ENCODE measurements at regions not wholly inside any gene's neighbourhood (a gene's known extent, or its start where the extent isn't known, plus 50 kb on each side); places are given as distances from the start of the nearest gene placed in this dataset.

GRCh38 chr9:134231767-134232166 lies 67.4 kb upstream of the RNU6ATAC start:
- 79% methylated on average over 8 of the region's 8 CpGs for WGBS
- H3K27me3 ChIP-seq (ENCODE audit: control insufficient read depth in 4 of 4, insufficient read depth in 4 of 4, low read length in 3 of 4), result no peaks in the 10 kb centered on the region
- peak overlapping the region in 1 of 2 donors; percentile 49 for H3K9ac ChIP-seq (ENCODE audit: low read depth in 1 of 2, low read length in 2 of 2)
- no peaks in the 10 kb centered on the region for H3K9me3 ChIP-seq (ENCODE audit: control insufficient read depth in 4 of 4, low read length in 3 of 4)
- H3K4me1 ChIP-seq (ENCODE audit: control insufficient read depth in 4 of 4, insufficient read depth in 4 of 4, low read length in 3 of 4), result peaks cover 20 to 47% (median 41%) of the 10 kb centered on the region in 4 donors
- no peak overlapping the region for H3K4me3 ChIP-seq (ENCODE audit: low read depth in 1 of 3, low read length in 3 of 3)
- TF ChIP-seq GABPA (IDR thresholded peaks at IDR 0.05 in 1 of 2, conservative IDR thresholded peaks at IDR 0.05 in 1 of 2) (no peak), ATF3 (IDR thresholded peaks at IDR 0.05) (no peak), YY1 (IDR thresholded peaks at IDR 0.05) (no peak), MAX (IDR thresholded peaks at IDR 0.05) (no peak), JUND (IDR thresholded peaks at IDR 0.05) (no peak), CTCF (IDR thresholded peaks at IDR 0.05; ENCODE audit: low read depth, low read length, missing input control) (no peak), FOXA1 (IDR thresholded peaks at IDR 0.05) (no peak)
- H3K36me3 ChIP-seq (ENCODE audit: control insufficient read depth in 4 of 4, insufficient read depth in 3 of 4, low read depth in 1 of 4, low read length in 3 of 4), result no peaks in the 10 kb centered on the region
- H3K27ac ChIP-seq (ENCODE audit: low read depth in 1 of 2, low read length in 2 of 2), result peak overlapping the region; percentile 58 to 82
- no peak for DNase-seq (ENCODE audit: low spot score)

- Histone ChIP-seq H3K27me3 (ENCODE audit: control insufficient read depth in 4 of 4, insufficient read depth in 4 of 4, low read length in 3 of 4) (no peaks in the 10 kb centered on the region), H3K27ac (ENCODE audit: low read depth in 1 of 2, low read length in 2 of 2) (peak overlapping the region; percentile 54 to 82), H3K4me1 (ENCODE audit: control insufficient read depth in 4 of 4, insufficient read depth in 4 of 4, low read length in 3 of 4) (peaks cover 20 to 45% (median 40%) of the 10 kb centered on the region in 4 donors), H3K9ac (ENCODE audit: low read depth in 1 of 2, low read length in 2 of 2) (peak overlapping the region in 1 of 2 donors; percentile 50), H3K36me3 (ENCODE audit: control insufficient read depth in 4 of 4, insufficient read depth in 3 of 4, low read depth in 1 of 4, low read length in 3 of 4) (no peaks in the 10 kb centered on the region), H3K4me3 (ENCODE audit: low read depth in 1 of 3, low read length in 3 of 3) (no peak overlapping the region), H3K9me3 (ENCODE audit: control insufficient read depth in 4 of 4, low read length in 3 of 4) (no peaks in the 10 kb centered on the region)
- 44% methylated on average over 16 of the region's 16 CpGs for WGBS
- peak; percentile 8 to 30 for TF ChIP-seq HNF4A (conservative IDR thresholded peaks at IDR 0.05)
- TF ChIP-seq GABPA (IDR thresholded peaks at IDR 0.05 in 1 of 2, conservative IDR thresholded peaks at IDR 0.05 in 1 of 2), result no peak
- peak in 1 of 2 donors; percentile 62 for TF ChIP-seq RXRA (IDR thresholded peaks at IDR 0.05)
- TF ChIP-seq RAD21 (IDR thresholded peaks at IDR 0.05), result peak in 1 of 2 donors; percentile 13
- TF ChIP-seq TAF1 (conservative IDR thresholded peaks at IDR 0.05), result no peak
- no peak for DNase-seq (ENCODE audit: low spot score)
Observed at GRCh38 chr9:134233022-134233421, 68.7 kb upstream of the RNU6ATAC start.

- TF ChIP-seq HNF4A (conservative IDR thresholded peaks at IDR 0.05) (no peak), NR2F2 (IDR thresholded peaks at IDR 0.05) (no peak), CTCF (IDR thresholded peaks at IDR 0.05; ENCODE audit: low read depth, low read length, missing input control) (no peak), SP1 (IDR thresholded peaks at IDR 0.05) (no peak), EGR1 (IDR thresholded peaks at IDR 0.05; ENCODE audit: low read depth in 2 of 2) (no peak), TAF1 (conservative IDR thresholded peaks at IDR 0.05) (no peak), MAX (IDR thresholded peaks at IDR 0.05) (no peak), RXRA (IDR thresholded peaks at IDR 0.05) (no peak), GABPA (IDR thresholded peaks at IDR 0.05 in 1 of 2, conservative IDR thresholded peaks at IDR 0.05 in 1 of 2) (no peak), FOXA1 (IDR thresholded peaks at IDR 0.05) (no peak), HNF4G (IDR thresholded peaks at IDR 0.05) (no peak), JUND (IDR thresholded peaks at IDR 0.05) (no peak), YY1 (IDR thresholded peaks at IDR 0.05) (no peak), REST (IDR thresholded peaks at IDR 0.05) (no peak), FOXA2 (IDR thresholded peaks at IDR 0.05) (no peak), ATF3 (IDR thresholded peaks at IDR 0.05) (no peak)
- H3K27ac ChIP-seq (ENCODE audit: low read depth in 1 of 2, low read length in 2 of 2), result peak overlapping the region; percentile 39 to 82
- DNase-seq (ENCODE audit: low spot score), result no peak
- H3K4me1 ChIP-seq (ENCODE audit: control insufficient read depth in 4 of 4, insufficient read depth in 4 of 4, low read length in 3 of 4), result peaks cover 20 to 42% (median 37%) of the 10 kb centered on the region in 4 donors
- no peak overlapping the region for H3K9ac ChIP-seq (ENCODE audit: low read depth in 1 of 2, low read length in 2 of 2)
- H3K9me3 ChIP-seq (ENCODE audit: control insufficient read depth in 4 of 4, low read length in 3 of 4), result no peaks in the 10 kb centered on the region
- no peak overlapping the region for H3K4me3 ChIP-seq (ENCODE audit: low read depth in 1 of 3, low read length in 3 of 3)
- WGBS, result 83% methylated on average over 21 of the region's 21 CpGs
- H3K27me3 ChIP-seq (ENCODE audit: control insufficient read depth in 4 of 4, insufficient read depth in 4 of 4, low read length in 3 of 4), result no peaks in the 10 kb centered on the region
- H3K36me3 ChIP-seq (ENCODE audit: control insufficient read depth in 4 of 4, insufficient read depth in 3 of 4, low read depth in 1 of 4, low read length in 3 of 4), result no peaks in the 10 kb centered on the region
Observed at GRCh38 chr9:134234001-134234660, 69.8 kb upstream of the RNU6ATAC start.
